IMR-90 (cell line): ENCODE measurements at regions not wholly inside any gene's neighbourhood (a gene's known extent, or its start where the extent isn't known, plus 50 kb on each side); places are given as distances from the start of the nearest gene placed in this dataset.

ENCODE experiments used
- ATAC-seq: fragments of 200-7000 bp; cut with Tn5 transposase; 2 replicates; pipeline ENCODE4 v1.9.1; 2020; ENCODE audit warnings: low read depth, mild to moderate bottlenecking, moderate library complexity
- BruUV-seq: library from RNA; stranded (reverse); fragments of 400-500 nt; replicated peaks from 2 replicates; lab custom pipeline; 2021; lab: Mats Ljungman, UMichigan
- CTCF ChIA-PET: fragments of 300-600 bp; formaldehyde crosslinking; extraction: SDS; loops from one replicate; lab custom pipeline; 2021; ENCODE audit warnings: antibody characterized with exemption; lab: Yijun Ruan, JAX
- POLR2A ChIA-PET: fragments of 300-600 bp; sonication (Branson Sonifier 250); formaldehyde crosslinking; loops from one replicate; lab custom pipeline; 2022; ENCODE audit warnings: antibody characterized with exemption; ENCODE audit not compliant: unreplicated experiment; lab: Charles Lee
- DNase-seq: peaks from one replicate; pipeline ENCODE4 v3.0.0; 2013
- H2AFZ ChIP-seq: replicated peaks from 2 replicates; pipeline ENCODE3; 2013; ENCODE audit warnings: low read length, mild to moderate bottlenecking; ENCODE audit not compliant: poor library complexity
- H2AK5ac ChIP-seq: 2 replicates; pipeline ENCODE4 v1.6.1; 2013; ENCODE audit warnings: low read depth, low read length, inconsistent platforms
- H2AK9ac ChIP-seq: replicated peaks from 2 replicates; pipeline ENCODE3; 2013; ENCODE audit warnings: mild to moderate bottlenecking, low read depth, low read length, moderate library complexity; ENCODE audit not compliant: poor library complexity
- H2BK120ac ChIP-seq: 2 replicates; pipeline ENCODE4 v1.6.1; 2013; ENCODE audit warnings: low read depth, low read length, inconsistent platforms
- H2BK15ac ChIP-seq: 3 replicates; pipeline ENCODE4 v1.6.1; 2013; ENCODE audit warnings: low read depth, low read length, inconsistent platforms
- H2BK20ac ChIP-seq: 2 replicates; pipeline ENCODE4 v1.6.1; 2013; ENCODE audit warnings: low read depth, mild to moderate bottlenecking, inconsistent platforms, low read length, moderate library complexity
- H2BK5ac ChIP-seq: 2 replicates; pipeline ENCODE4 v1.6.1; 2013; ENCODE audit warnings: mild to moderate bottlenecking, low read depth, low read length, inconsistent platforms; ENCODE audit not compliant: poor library complexity, severe bottlenecking
- H3K14ac ChIP-seq: replicated peaks from 2 replicates; pipeline ENCODE4 v1.6.1; 2013; ENCODE audit warnings: low read depth, low read length, inconsistent platforms
- H3K18ac ChIP-seq: 2 replicates; pipeline ENCODE4 v1.6.1; 2013; ENCODE audit warnings: low read depth, low read length, control low read depth
- H3K23ac ChIP-seq: 2 replicates; pipeline ENCODE4 v1.6.1; 2013; ENCODE audit warnings: low read depth, low read length, inconsistent platforms
- H3K27ac ChIP-seq: 2 replicates; pipeline ENCODE4 v1.5.1; 2013; ENCODE audit warnings: mild to moderate bottlenecking, control low read depth, low read length; ENCODE audit not compliant: insufficient read depth
- H3K27me3 ChIP-seq: 2 replicates; pipeline ENCODE4 v1.6.1; 2013; ENCODE audit warnings: low read length; ENCODE audit not compliant: control insufficient read depth, insufficient read depth
- H3K36me3 ChIP-seq: 2 replicates; pipeline ENCODE4 v1.6.1; 2013; ENCODE audit warnings: low read length, mixed read lengths; ENCODE audit not compliant: control insufficient read depth, insufficient read depth
- H3K4ac ChIP-seq: 2 replicates; pipeline ENCODE4 v1.6.1; 2013; ENCODE audit warnings: low read depth, low read length, inconsistent platforms
- H3K4me1 ChIP-seq: 2 replicates; pipeline ENCODE4 v1.6.1; 2013; ENCODE audit warnings: low read length, mixed read lengths; ENCODE audit not compliant: control insufficient read depth, insufficient read depth
- H3K4me2 ChIP-seq: 2 replicates; pipeline ENCODE4 v1.6.1; 2013; ENCODE audit warnings: low read depth, mild to moderate bottlenecking, control low read depth, low read length, moderate library complexity
- H3K4me3 ChIP-seq: 2 replicates; pipeline ENCODE4 v1.5.1; 2013; ENCODE audit warnings: low read depth, mild to moderate bottlenecking, control low read depth, low read length, moderate library complexity; ENCODE audit not compliant: insufficient read depth
- H3K56ac ChIP-seq: 2 replicates; pipeline ENCODE4 v1.6.1; 2013; ENCODE audit warnings: low read length, inconsistent platforms; ENCODE audit not compliant: insufficient read depth; ENCODE audit errors: extremely low read depth
- H3K79me1 ChIP-seq, 2 experiments: 2 replicates each; pipeline ENCODE4 v1.6.1; 2013; ENCODE audit warnings: low read length in 2 of 2, inconsistent platforms in 1 of 2, low read depth in 1 of 2
- H3K9ac ChIP-seq: 2 replicates; pipeline ENCODE4 v1.6.1; 2013; ENCODE audit warnings: low read depth, low read length, control low read depth
- H3K9me1 ChIP-seq: 2 replicates; pipeline ENCODE4 v1.6.1; 2013; ENCODE audit warnings: low read length, inconsistent platforms; ENCODE audit not compliant: insufficient read depth
- H3K9me3 ChIP-seq: 2 replicates; pipeline ENCODE4 v1.6.1; 2013; ENCODE audit warnings: low read length; ENCODE audit not compliant: control insufficient read depth, insufficient read depth
- H4K20me1 ChIP-seq: 2 replicates; pipeline ENCODE4 v1.6.1; 2013; ENCODE audit warnings: low read length, inconsistent platforms; ENCODE audit not compliant: insufficient read depth
- H4K5ac ChIP-seq: 2 replicates; pipeline ENCODE4 v1.6.1; 2013; ENCODE audit warnings: mild to moderate bottlenecking, low read depth, low read length, control low read depth
- H4K8ac ChIP-seq, 2 experiments: 2 replicates each; pipeline ENCODE4 v1.6.1; 2013; ENCODE audit warnings: low read depth in 2 of 2, low read length in 2 of 2, control low read depth in 1 of 2, inconsistent platforms in 1 of 2
- H4K91ac ChIP-seq: 2 replicates; pipeline ENCODE4 v1.6.1; 2013; ENCODE audit warnings: low read depth, low read length, inconsistent platforms; ENCODE audit not compliant: insufficient read depth
- BHLHE40 ChIP-seq: fragments of 150-350 bp; IDR thresholded peaks from 2 replicates; pipeline ENCODE4 v1.6.1; 2016; ENCODE audit warnings: mild to moderate bottlenecking, low read depth, low read length
- CEBPB ChIP-seq: IDR thresholded peaks from 2 replicates; pipeline ENCODE4 v1.6.1; 2012; ENCODE audit warnings: low read depth, low read length, improper control_type of control experiment
- CHD1 ChIP-seq: IDR thresholded peaks from 2 replicates; pipeline ENCODE4 v1.6.1; 2012; ENCODE audit warnings: low read depth, low read length, improper control_type of control experiment
- CTCF ChIP-seq: conservative IDR thresholded peaks from 2 replicates; pipeline ENCODE4 v1.5.1; 2012; ENCODE audit warnings: mild to moderate bottlenecking, low read depth, low read length, improper control_type of control experiment
- ELK1 ChIP-seq: fragments of 150-350 bp; IDR thresholded peaks from 2 replicates; pipeline ENCODE4 v1.6.1; 2016; ENCODE audit warnings: low read depth, mild to moderate bottlenecking, low read length, moderate library complexity, borderline replicate concordance
- FOS ChIP-seq: fragments of 150-350 bp; IDR thresholded peaks from 2 replicates; pipeline ENCODE4 v1.6.1; 2016; ENCODE audit warnings: low read depth, low read length
- MAFK ChIP-seq: IDR thresholded peaks from 2 replicates; pipeline ENCODE4 v1.6.1; 2012; ENCODE audit warnings: low read depth, low read length, improper control_type of control experiment
- MAZ ChIP-seq: IDR thresholded peaks from 2 replicates; pipeline ENCODE4 v1.6.1; 2012; ENCODE audit warnings: low read depth, mild to moderate bottlenecking, low read length, improper control_type of control experiment, moderate library complexity, borderline replicate concordance
- MXI1 ChIP-seq: IDR thresholded peaks from 2 replicates; pipeline ENCODE4 v1.6.1; 2012; ENCODE audit warnings: low read depth, mild to moderate bottlenecking, low read length, moderate library complexity, borderline replicate concordance
- NFE2L2 ChIP-seq: fragments of 150-350 bp; IDR thresholded peaks from 2 replicates; pipeline ENCODE4 v1.6.1; 2016; ENCODE audit warnings: low read depth, mild to moderate bottlenecking, low read length
- POLR2A ChIP-seq: IDR thresholded peaks from 2 replicates; pipeline ENCODE4 v1.6.1; 2012; ENCODE audit warnings: mild to moderate bottlenecking, low read depth, low read length
- RAD21 ChIP-seq: IDR thresholded peaks from 2 replicates; pipeline ENCODE4 v1.6.1; 2012; ENCODE audit warnings: low read length, improper control_type of control experiment
- RCOR1 ChIP-seq: IDR thresholded peaks from 2 replicates; pipeline ENCODE4 v1.6.1; 2012; ENCODE audit warnings: mild to moderate bottlenecking, low read length, improper control_type of control experiment; ENCODE audit not compliant: insufficient replicate concordance
- RFX5 ChIP-seq: IDR thresholded peaks from 2 replicates; pipeline ENCODE4 v1.8.0; 2012; ENCODE audit warnings: low read depth, mild to moderate bottlenecking, low read length, moderate library complexity
- SMC3 ChIP-seq: fragments of 150-350 bp; IDR thresholded peaks from 2 replicates; pipeline ENCODE4 v1.6.1; 2016; ENCODE audit warnings: low read depth, mild to moderate bottlenecking, antibody characterized with exemption, low read length, moderate library complexity
- USF2 ChIP-seq: fragments of 150-350 bp; IDR thresholded peaks from 2 replicates; pipeline ENCODE4 v1.6.1; 2017; ENCODE audit warnings: mild to moderate bottlenecking, antibody characterized with exemption, low read length, low read depth
- WGBS, 2 experiments: methylation state at CpG; one replicate each; pipeline versions ENCODE4 v1.1.5 to v1.1.7; 2013; ENCODE audit warnings: missing lambda C conversion rate in 2 of 2; ENCODE audit not compliant: insufficient read length in 1 of 2; ENCODE audit errors: extremely low coverage in 2 of 2; 5-methylcytosine and 5-hydroxymethylcytosine counted together
- dilution Hi-C: fragments of 300-500 bp; cut with HindIII; formaldehyde crosslinking; loops from one replicate; pipeline ENCODE4 v1.14.3; 2018; ENCODE audit warnings: low sequenced_read_pairs; ENCODE audit not compliant: unreplicated experiment
- in situ Hi-C: fragments of 300-500 bp; cut with MboI; formaldehyde crosslinking; loops from 3 replicates; pipeline ENCODE4 v1.14.3; 2019; ENCODE audit warnings: low sequenced_read_pairs, inconsistent platforms, mixed read lengths
- intact Hi-C: fragments of 100-400 bp; cut with micrococcal nuclease; formaldehyde crosslinking; loops from 2 replicates; pipeline ENCODE4 v1.10.0; 2022

- no peak overlapping the region for H4K91ac ChIP-seq
- no peak overlapping the region for H3K4ac ChIP-seq
- no peaks in the 10 kb centered on the region for H3K27me3 ChIP-seq
- no peak overlapping the region for H3K14ac ChIP-seq
- H3K4me3 ChIP-seq = no peak overlapping the region
- H3K36me3 ChIP-seq = no peaks in the 10 kb centered on the region
- H2BK120ac ChIP-seq = no peak overlapping the region
- no peaks in the 10 kb centered on the region for H3K9me1 ChIP-seq
- CTCF ChIA-PET = no interaction called here
- POLR2A ChIA-PET = no interaction called here
- WGBS, 2 experiments = no CpG with 5 or more reads among the region's 1 CpG
- no peak overlapping the region for H2BK15ac ChIP-seq
- in situ Hi-C loops (no loop called here), dilution Hi-C loops (no loop called here), intact Hi-C loops (no loop called here)
- ATAC-seq (no peak), DNase-seq (peak; percentile 28)
- H3K23ac ChIP-seq = no peak overlapping the region
- H3K56ac ChIP-seq = no peak overlapping the region
- no peaks in the 10 kb centered on the region for H4K20me1 ChIP-seq
- no peak overlapping the region for H3K27ac ChIP-seq
- H2AK5ac ChIP-seq = no peak overlapping the region
- H3K9me3 ChIP-seq = peaks cover 2% of the 10 kb centered on the region; the same call in 1 of the 2 replicates
- no peaks in the 10 kb centered on the region for H3K4me1 ChIP-seq
- no peak overlapping the region for H2AFZ ChIP-seq
- H2BK5ac ChIP-seq = no peak overlapping the region
- no peak overlapping the region for H4K5ac ChIP-seq
- H2AK9ac ChIP-seq = no peak overlapping the region
- no peak overlapping the region for H4K8ac ChIP-seq
- no peak overlapping the region for H3K9ac ChIP-seq
- no peak overlapping the region for H3K4me2 ChIP-seq
- no peak overlapping the region for H3K18ac ChIP-seq
- H2BK20ac ChIP-seq = no peak overlapping the region
- no TSS peak for BruUV-seq
- TF ChIP-seq SMC3 = no peak
- TF ChIP-seq ELK1 = no peak
- no peak for TF ChIP-seq MAFK
- TF ChIP-seq MAZ = no peak
- no peak for TF ChIP-seq RAD21
- no peak for TF ChIP-seq CEBPB
- TF ChIP-seq CHD1 = no peak
- no peak for TF ChIP-seq USF2
- TF ChIP-seq NFE2L2 = no peak
- no peak for TF ChIP-seq FOS
- TF ChIP-seq CTCF = no peak
- no peak for TF ChIP-seq MXI1
- no peak for TF ChIP-seq BHLHE40
- no peak for TF ChIP-seq POLR2A
- TF ChIP-seq RFX5 = no peak
- no peak for TF ChIP-seq RCOR1
- no peaks in the 10 kb centered on the region for H3K79me1 ChIP-seq
Measured at GRCh38 chr1:218933513-218933912, 240.2 kb upstream of the LYPLAL1 start.
